BJ (cell line): ENCODE measurements at regions not wholly inside any gene's neighbourhood (a gene's known extent, or its start where the extent isn't known, plus 50 kb on each side); places are given as distances from the start of the nearest gene placed in this dataset.

Source experiments
- CTCF ChIA-PET: fragments of 350-600 bp; formaldehyde crosslinking; extraction: SDS; loops from one replicate; lab custom pipeline; 2021; ENCODE audit warnings: antibody characterized with exemption, inconsistent platforms; lab: Yijun Ruan, JAX
- POLR2A ChIA-PET: fragments of 300-600 bp; sonication (Branson Sonifier 250); formaldehyde crosslinking; extraction: SDS; loops from one replicate; lab custom pipeline; 2021; ENCODE audit warnings: antibody characterized with exemption; lab: Charles Lee
- DNase-seq: peaks from one replicate; pipeline ENCODE4 v3.0.0-alpha.2; 2011; ENCODE audit warnings: low read depth
- H3K27me3 ChIP-seq: 2 replicates; pipeline ENCODE4 v1.6.0; 2011; ENCODE audit warnings: low read length; ENCODE audit not compliant: control insufficient read depth, insufficient read depth
- H3K36me3 ChIP-seq: 2 replicates; pipeline ENCODE4 v1.5.1; 2011; ENCODE audit warnings: low read length; ENCODE audit not compliant: control insufficient read depth, insufficient read depth
- H3K4me3 ChIP-seq: 2 replicates; pipeline ENCODE4 v1.5.1; 2011; ENCODE audit warnings: low read depth, mild to moderate bottlenecking, control low read depth, low read length
- CTCF ChIP-seq: IDR thresholded peaks from 2 replicates; pipeline ENCODE4 v1.5.1; 2011; ENCODE audit warnings: low read depth, mild to moderate bottlenecking, control low read depth, inconsistent platforms, low read length, moderate library complexity; ENCODE audit not compliant: insufficient read depth

GRCh38 chr2:103365071-103365470 is 603.2 kb downstream of the TMEM182 start:
- ChIA-PET CTCF (interaction anchor here (0.6 kb wide), 1 partner anchor 201 kb away, joined by 3 read pairs; no protein-coding TSS in a partner anchor), POLR2A (no interaction called here)
- Histone ChIP-seq H3K27me3 (no peaks in the 10 kb centered on the region), H3K36me3 (no peaks in the 10 kb centered on the region), H3K4me3 (no peak overlapping the region)
- DNase-seq: no peak
- TF ChIP-seq CTCF: no peak

DNA sequence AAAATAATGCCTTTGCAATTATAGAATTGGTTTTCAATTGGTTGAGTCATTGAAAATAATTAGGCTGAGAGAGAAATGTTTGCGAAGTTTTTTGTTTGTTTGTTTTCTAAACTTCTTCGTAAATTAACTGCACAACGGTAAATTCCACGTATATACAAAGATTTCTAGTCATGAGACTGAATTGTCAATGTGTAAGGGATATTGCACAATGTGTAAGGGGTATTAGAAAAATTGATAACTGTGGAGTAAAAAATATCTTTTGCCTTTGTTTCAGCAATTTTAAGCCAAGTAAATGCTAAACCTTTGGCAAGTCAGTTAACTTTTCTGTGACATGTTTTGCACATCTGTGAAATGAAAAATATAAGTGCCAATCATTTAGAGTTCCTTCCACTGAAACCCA is 606.0 kb downstream of the TMEM182 start:
- POLR2A ChIA-PET: no interaction called here
- H3K27me3 ChIP-seq: no peaks in the 10 kb centered on the region
- no peaks in the 10 kb centered on the region for H3K36me3 ChIP-seq
- TF ChIP-seq CTCF: no peak
- DNase-seq: no peak
- CTCF ChIA-PET: no interaction called here
- H3K4me3 ChIP-seq: no peak overlapping the region

- ChIA-PET CTCF (no interaction called here), POLR2A (no interaction called here)
- no peak overlapping the region for H3K4me3 ChIP-seq
- no peaks in the 10 kb centered on the region for H3K36me3 ChIP-seq
- no peak for TF ChIP-seq CTCF
- no peak for DNase-seq
- H3K27me3 ChIP-seq: no peaks in the 10 kb centered on the region
Observed at GRCh38 chr2:103383541-103383940, 621.7 kb downstream of the TMEM182 start.

DNA sequence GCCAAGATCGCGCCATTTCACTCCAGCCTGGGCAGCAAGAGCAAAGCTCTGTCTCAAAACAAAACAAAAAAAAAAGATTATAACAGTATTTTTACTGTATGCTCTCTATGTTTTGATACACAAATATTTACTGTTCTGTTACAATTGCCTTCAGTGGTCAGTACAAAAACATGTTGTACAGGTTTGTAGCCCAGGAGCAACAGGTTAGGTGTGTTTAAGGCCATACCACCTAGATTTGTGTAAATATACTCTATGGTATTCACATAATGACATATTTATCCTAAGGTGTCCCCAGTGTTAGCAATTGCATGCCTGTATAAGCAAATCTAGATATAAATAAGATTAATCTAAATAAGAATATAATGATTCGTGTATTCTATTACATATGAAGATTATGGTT is 625.0 kb downstream of the TMEM182 start:
- Histone ChIP-seq H3K36me3 (no peaks in the 10 kb centered on the region), H3K4me3 (no peak overlapping the region), H3K27me3 (no peaks in the 10 kb centered on the region)
- ChIA-PET CTCF (no interaction called here), POLR2A (no interaction called here)
- TF ChIP-seq CTCF: no peak
- no peak for DNase-seq

DNA sequence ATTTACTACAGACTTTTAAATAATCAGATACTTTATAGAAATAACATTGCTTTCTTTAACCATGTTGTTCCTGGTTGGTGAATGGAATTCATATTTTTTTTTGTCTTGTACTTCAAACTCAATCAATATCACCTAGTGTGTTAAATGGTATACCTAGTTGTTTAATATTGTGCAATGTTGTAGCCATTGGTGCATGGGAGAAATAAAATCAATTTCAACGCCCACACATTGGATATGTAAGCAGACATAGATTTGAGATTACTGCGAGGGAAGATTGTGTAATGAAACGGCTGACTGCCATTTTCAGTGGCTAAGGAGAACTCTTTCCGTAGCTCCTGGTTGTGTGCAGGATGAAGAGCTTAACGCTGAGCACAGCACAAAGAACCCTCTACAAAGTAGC is 626.1 kb downstream of the TMEM182 start:
- TF ChIP-seq CTCF: no peak
- Histone ChIP-seq H3K4me3 (no peak overlapping the region), H3K27me3 (no peaks in the 10 kb centered on the region), H3K36me3 (no peaks in the 10 kb centered on the region)
- no peak for DNase-seq
- POLR2A ChIA-PET: no interaction called here
- CTCF ChIA-PET: no interaction called here
